ENCODE measurements at regions not wholly inside any gene's neighbourhood (a gene's known extent, or its start where the extent isn't known, plus 50 kb on each side); places are given as distances from the start of the nearest gene placed in this dataset.

- no peak overlapping the region for H3K4me3 Mint-ChIP-seq (ENCODE audit: unreplicated experiment)
- DNase-seq (ENCODE audit: low read depth) (no peak), FAIRE-seq (no peak)
- Histone ChIP-seq H3K4me1 (ENCODE audit: insufficient read depth, low read length) (peaks cover 25% of the 10 kb centered on the region), H3K36me3 (ENCODE audit: insufficient read depth, low read length) (no peaks in the 10 kb centered on the region), H3K4me2 (ENCODE audit: low read length) (no peak overlapping the region), H3K27me3 (ENCODE audit: insufficient read depth, low read length) (no peaks in the 10 kb centered on the region), H3K27ac (ENCODE audit: low read depth, low read length) (no peak overlapping the region), H3K4me3 (ENCODE audit: insufficient read depth, low read depth, low read length) (no peak overlapping the region), H3K9ac (ENCODE audit: low read length) (no peak overlapping the region), H3K9me3 (ENCODE audit: insufficient read depth, low read depth, low read length) (no peaks in the 10 kb centered on the region), H4K20me1 (ENCODE audit: insufficient read depth, low read length) (no peaks in the 10 kb centered on the region), H3K79me2 (ENCODE audit: insufficient read depth, low read length) (no peaks in the 10 kb centered on the region), H2AFZ (ENCODE audit: low read depth, low read length) (no peak overlapping the region)
- no peaks in the 10 kb centered on the region for H3K9me3 Mint-ChIP-seq (ENCODE audit: unreplicated experiment)
- H3K36me3 Mint-ChIP-seq (ENCODE audit: low read depth, unreplicated experiment), result no peaks in the 10 kb centered on the region
- peaks cover 32% of the 10 kb centered on the region for H3K4me1 Mint-ChIP-seq (ENCODE audit: low read depth, unreplicated experiment)
- H3K27me3 Mint-ChIP-seq (ENCODE audit: low read depth, unreplicated experiment), result no peaks in the 10 kb centered on the region
- H3K27ac Mint-ChIP-seq (ENCODE audit: unreplicated experiment), result no peak overlapping the region
- TF ChIP-seq EZH2 (IDR thresholded peaks at IDR 0.05; ENCODE audit: insufficient read depth, low read length), result no peak
- TF ChIP-seq CTCF (IDR thresholded peaks at IDR 0.05; ENCODE audit: insufficient read depth, low read depth, low read length), result no peak
These were observed 159.1 kb downstream of the BAMBI start for GRCh38 chr10:28836435-28836743.

- no peaks in the 10 kb centered on the region for H3K27me3 ChIP-seq (ENCODE audit: insufficient read depth, low read length)
- FAIRE-seq, result no peak
- no peak for TF ChIP-seq CTCF (IDR thresholded peaks at IDR 0.05; ENCODE audit: insufficient read depth, low read depth, low read length)
- TF ChIP-seq EZH2 (IDR thresholded peaks at IDR 0.05; ENCODE audit: insufficient read depth, low read length), result no peak
- H3K27ac Mint-ChIP-seq (ENCODE audit: unreplicated experiment), result no peak overlapping the region
- H3K9me3 ChIP-seq (ENCODE audit: insufficient read depth, low read depth, low read length), result no peaks in the 10 kb centered on the region
- peaks cover 40% of the 10 kb centered on the region for H3K4me1 Mint-ChIP-seq (ENCODE audit: low read depth, unreplicated experiment)
- H3K36me3 Mint-ChIP-seq (ENCODE audit: low read depth, unreplicated experiment), result no peaks in the 10 kb centered on the region
- H3K79me2 ChIP-seq (ENCODE audit: insufficient read depth, low read length), result no peaks in the 10 kb centered on the region
- no peak overlapping the region for H3K27ac ChIP-seq (ENCODE audit: low read depth, low read length)
- no peaks in the 10 kb centered on the region for H3K9me3 Mint-ChIP-seq (ENCODE audit: unreplicated experiment)
- H3K27me3 Mint-ChIP-seq (ENCODE audit: low read depth, unreplicated experiment), result no peaks in the 10 kb centered on the region
- DNase-seq (ENCODE audit: low read depth), result no peak
- no peaks in the 10 kb centered on the region for H4K20me1 ChIP-seq (ENCODE audit: insufficient read depth, low read length)
- H3K4me3 ChIP-seq (ENCODE audit: insufficient read depth, low read depth, low read length), result no peak overlapping the region
- H3K4me2 ChIP-seq (ENCODE audit: low read length), result no peak overlapping the region
- H3K4me1 ChIP-seq (ENCODE audit: insufficient read depth, low read length), result peaks cover 34% of the 10 kb centered on the region
- H3K9ac ChIP-seq (ENCODE audit: low read length), result no peak overlapping the region
- H2AFZ ChIP-seq (ENCODE audit: low read depth, low read length), result no peak overlapping the region
- H3K36me3 ChIP-seq (ENCODE audit: insufficient read depth, low read length), result no peaks in the 10 kb centered on the region
- no peak overlapping the region for H3K4me3 Mint-ChIP-seq (ENCODE audit: unreplicated experiment)
These were observed 160.5 kb downstream of the BAMBI start for GRCh38 chr10:28837613-28838390.

GRCh38 chr10:28838908-28839307 is 161.6 kb downstream of the BAMBI start:
- Histone ChIP-seq H2AFZ (ENCODE audit: low read depth, low read length) (no peak overlapping the region), H4K20me1 (ENCODE audit: insufficient read depth, low read length) (no peaks in the 10 kb centered on the region), H3K4me3 (ENCODE audit: insufficient read depth, low read depth, low read length) (no peak overlapping the region), H3K9me3 (ENCODE audit: insufficient read depth, low read depth, low read length) (no peaks in the 10 kb centered on the region), H3K27me3 (ENCODE audit: insufficient read depth, low read length) (no peaks in the 10 kb centered on the region), H3K9ac (ENCODE audit: low read length) (no peak overlapping the region), H3K27ac (ENCODE audit: low read depth, low read length) (peak overlapping the region; percentile 33), H3K79me2 (ENCODE audit: insufficient read depth, low read length) (no peaks in the 10 kb centered on the region), H3K36me3 (ENCODE audit: insufficient read depth, low read length) (no peaks in the 10 kb centered on the region), H3K4me1 (ENCODE audit: insufficient read depth, low read length) (peaks cover 34% of the 10 kb centered on the region), H3K4me2 (ENCODE audit: low read length) (peak overlapping the region; percentile 49)
- no peak overlapping the region for H3K4me3 Mint-ChIP-seq (ENCODE audit: unreplicated experiment)
- FAIRE-seq (peak; percentile 34), DNase-seq (ENCODE audit: low read depth) (peak; percentile 36)
- H3K9me3 Mint-ChIP-seq (ENCODE audit: unreplicated experiment), result no peaks in the 10 kb centered on the region
- no peaks in the 10 kb centered on the region for H3K36me3 Mint-ChIP-seq (ENCODE audit: low read depth, unreplicated experiment)
- peaks cover 40% of the 10 kb centered on the region for H3K4me1 Mint-ChIP-seq (ENCODE audit: low read depth, unreplicated experiment)
- TF ChIP-seq EZH2 (IDR thresholded peaks at IDR 0.05; ENCODE audit: insufficient read depth, low read length) (no peak), CTCF (IDR thresholded peaks at IDR 0.05; ENCODE audit: insufficient read depth, low read depth, low read length) (no peak)
- peak overlapping the region; percentile 75 for H3K27ac Mint-ChIP-seq (ENCODE audit: unreplicated experiment)
- H3K27me3 Mint-ChIP-seq (ENCODE audit: low read depth, unreplicated experiment), result no peaks in the 10 kb centered on the region
